Suppressor macrophage treated with lipopolysaccharide for 4 hours (primary cell): ENCODE measurements at regions not wholly inside any gene's neighbourhood (a gene's known extent, or its start where the extent isn't known, plus 50 kb on each side); places are given as distances from the start of the nearest gene placed in this dataset.
"Not testable (repeated sequence)": the region's sequence is repeated elsewhere in the genome, so short reads cannot be mapped to it uniquely, and the experiment has no call there.

ENCODE experiments used
- DNase-seq: peaks from one replicate; pipeline ENCODE4 v3.0.0-alpha.2; 2020

DNA sequence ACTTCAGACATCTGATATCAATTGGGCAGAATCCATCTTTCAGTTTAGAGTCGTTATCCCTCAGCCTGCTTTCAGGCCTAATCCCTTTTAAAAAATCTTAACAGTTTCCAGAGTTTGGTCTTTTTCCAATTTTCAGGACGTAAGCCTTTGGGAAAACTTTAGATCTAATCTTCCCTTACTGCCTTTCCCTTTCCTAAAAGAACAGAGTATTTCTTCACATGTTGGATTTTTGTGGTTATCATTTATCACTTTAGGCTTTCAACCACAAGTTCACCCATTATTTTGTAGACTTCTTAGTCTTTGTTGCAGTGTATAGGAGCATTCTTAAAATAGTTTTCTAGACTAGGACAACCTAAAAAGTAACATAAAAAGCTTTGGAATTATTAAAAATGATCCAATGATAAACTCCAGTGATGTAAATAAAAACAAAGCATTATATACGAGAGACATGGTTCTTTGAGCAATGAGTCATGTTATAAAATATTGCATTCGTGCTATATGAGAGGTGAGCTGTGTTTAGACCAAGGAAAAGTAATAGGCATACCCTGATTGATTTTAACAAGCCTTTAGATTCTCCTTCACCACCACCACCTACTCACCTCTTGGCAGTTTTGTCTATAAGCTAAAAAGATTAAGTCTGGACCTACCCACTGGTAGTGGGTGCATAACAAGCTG, 90.4 kb upstream of the MCHR2 start:
- no peak for DNase-seq

DNA sequence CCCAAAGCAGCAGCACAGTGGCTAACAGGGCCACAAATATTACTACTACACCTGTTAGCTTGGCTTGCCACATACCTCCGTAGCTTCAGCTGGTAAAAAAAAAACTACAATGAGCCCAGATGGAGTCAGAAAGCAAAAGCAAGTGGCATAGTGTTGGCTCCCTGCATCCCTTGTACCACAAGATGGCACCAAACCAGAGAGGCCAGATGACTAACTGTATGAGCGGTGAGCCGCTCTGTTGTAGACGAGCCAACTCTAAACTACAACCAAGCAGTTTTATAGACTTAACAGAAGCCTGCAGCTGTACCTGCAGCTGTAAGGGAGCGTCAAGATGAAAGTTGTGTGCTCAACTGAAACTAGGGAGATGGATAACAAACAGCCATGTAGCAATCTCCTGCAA, 84.5 kb upstream of the MCHR2 start:
- no peak for DNase-seq

DNA sequence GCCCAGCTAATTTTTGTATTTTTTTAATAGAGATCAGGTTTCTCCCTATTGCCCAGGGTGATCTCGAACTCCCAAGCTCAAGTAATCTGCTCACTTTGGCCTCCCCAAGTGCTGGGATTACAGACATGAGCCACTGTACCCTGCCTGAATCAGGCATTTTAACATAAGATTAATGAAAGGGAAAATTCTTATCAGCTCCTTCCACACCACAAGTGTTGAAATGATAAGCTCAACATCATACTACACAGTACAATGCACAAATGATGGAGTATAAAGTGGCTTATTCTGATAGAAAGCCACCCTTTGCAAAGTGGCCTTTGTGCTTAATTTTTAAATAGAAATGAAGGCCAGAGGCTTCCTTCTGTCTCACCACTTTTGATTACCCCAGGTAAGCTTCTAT, 71.3 kb upstream of the MCHR2 start:
- DNase-seq: no peak

DNA sequence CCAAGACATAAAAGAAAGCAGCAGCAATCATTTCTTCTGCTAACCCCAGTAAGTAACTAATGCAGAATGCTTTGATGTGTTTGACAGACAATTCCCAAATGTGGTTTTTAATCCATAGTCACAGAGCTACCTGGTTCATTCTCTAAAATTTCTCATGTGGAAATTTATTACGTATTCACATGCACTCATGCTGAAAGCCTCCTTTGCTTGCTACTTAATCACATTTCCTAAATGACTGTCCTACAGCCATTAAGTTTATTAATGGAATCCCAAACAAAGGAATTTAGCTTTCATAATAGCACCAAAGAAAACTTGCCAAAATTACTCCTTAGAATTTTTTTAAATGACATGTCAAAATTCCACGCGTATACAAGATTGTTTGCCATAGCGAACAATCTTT, 68.6 kb upstream of the MCHR2 start:
- DNase-seq: no peak

DNA sequence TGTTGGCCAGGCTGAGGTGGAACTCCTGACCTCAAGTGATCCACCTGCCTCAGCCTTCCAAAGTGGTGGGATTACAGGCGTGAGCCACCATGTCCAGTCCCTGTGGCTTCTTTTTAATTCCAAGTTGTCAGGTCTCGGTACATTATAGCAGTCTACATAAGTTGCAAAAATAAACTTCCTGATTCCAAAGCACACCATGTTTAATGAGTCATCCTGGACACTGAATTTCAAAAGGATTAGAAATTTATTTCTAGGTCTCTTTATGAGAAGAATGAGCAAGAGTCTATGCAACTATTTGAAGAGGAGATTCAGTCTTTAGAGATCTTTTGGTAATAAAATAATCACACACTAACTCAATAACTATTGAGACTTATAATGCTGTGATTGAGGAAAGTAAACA, 63.9 kb upstream of the MCHR2 start:
- DNase-seq: no peak

DNA sequence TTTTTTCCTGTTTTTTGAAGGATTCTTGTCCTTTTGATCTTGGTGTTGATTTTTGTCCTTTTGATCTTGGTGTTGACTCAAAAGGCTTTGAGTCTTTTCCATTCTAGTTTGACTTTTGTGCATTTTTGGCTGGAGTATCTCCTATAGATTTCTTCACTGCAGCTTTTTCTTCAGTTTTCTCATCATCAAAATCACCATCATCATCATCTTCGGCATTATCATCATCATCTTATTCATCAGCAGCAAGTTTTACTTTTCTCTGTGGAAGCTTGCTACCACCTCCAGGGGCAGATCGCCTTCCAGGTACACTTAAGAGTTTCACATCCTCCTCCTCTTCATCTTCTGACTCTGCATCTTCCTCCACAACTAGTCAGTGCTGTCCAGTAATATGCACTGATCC, 56.5 kb upstream of the MCHR2 start:
- no peak for DNase-seq

DNA sequence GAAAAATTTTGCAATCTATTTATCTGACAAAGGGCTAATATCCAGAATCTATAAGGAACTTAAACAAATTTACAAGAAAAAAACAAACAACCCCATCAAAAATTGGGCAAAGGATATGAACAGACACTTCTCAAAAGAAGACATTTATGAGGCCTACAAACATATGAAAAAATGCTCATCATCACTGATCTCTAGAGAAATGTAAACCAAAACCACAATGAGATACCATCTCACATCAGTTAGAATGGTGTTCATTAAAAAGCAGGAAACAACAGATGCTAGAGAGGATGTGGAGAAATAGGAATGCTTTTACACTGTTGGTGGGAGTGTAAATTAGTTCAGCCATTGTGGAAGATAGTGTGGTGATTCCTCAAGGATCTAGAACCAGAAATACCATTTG, 49.9 kb upstream of the MCHR2 start:
- not testable (repeated sequence) for DNase-seq
